Panc1 (cell line): ENCODE measurements at regions not wholly inside any gene's neighbourhood (a gene's known extent, or its start where the extent isn't known, plus 50 kb on each side); places are given as distances from the start of the nearest gene placed in this dataset.

Experiments
- POLR2AphosphoS5 ChIP-seq: IDR thresholded peaks from 2 replicates; pipeline ENCODE4 v1.6.1; 2012; ENCODE audit warnings: mild to moderate bottlenecking, low read depth, low read length, moderate library complexity
- SIN3A ChIP-seq: IDR thresholded peaks from 2 replicates; pipeline ENCODE4 v1.6.1; 2012; ENCODE audit warnings: low read depth, mild to moderate bottlenecking, low read length, moderate library complexity, borderline replicate concordance; ENCODE audit not compliant: insufficient read depth
- TF ChIP-seq, protein P1 (sequence below): fragments of 450-650 bp; IDR thresholded peaks from 2 replicates; pipeline ENCODE4 v1.5.1; 2017; ENCODE audit warnings: mild to moderate bottlenecking

DNA sequence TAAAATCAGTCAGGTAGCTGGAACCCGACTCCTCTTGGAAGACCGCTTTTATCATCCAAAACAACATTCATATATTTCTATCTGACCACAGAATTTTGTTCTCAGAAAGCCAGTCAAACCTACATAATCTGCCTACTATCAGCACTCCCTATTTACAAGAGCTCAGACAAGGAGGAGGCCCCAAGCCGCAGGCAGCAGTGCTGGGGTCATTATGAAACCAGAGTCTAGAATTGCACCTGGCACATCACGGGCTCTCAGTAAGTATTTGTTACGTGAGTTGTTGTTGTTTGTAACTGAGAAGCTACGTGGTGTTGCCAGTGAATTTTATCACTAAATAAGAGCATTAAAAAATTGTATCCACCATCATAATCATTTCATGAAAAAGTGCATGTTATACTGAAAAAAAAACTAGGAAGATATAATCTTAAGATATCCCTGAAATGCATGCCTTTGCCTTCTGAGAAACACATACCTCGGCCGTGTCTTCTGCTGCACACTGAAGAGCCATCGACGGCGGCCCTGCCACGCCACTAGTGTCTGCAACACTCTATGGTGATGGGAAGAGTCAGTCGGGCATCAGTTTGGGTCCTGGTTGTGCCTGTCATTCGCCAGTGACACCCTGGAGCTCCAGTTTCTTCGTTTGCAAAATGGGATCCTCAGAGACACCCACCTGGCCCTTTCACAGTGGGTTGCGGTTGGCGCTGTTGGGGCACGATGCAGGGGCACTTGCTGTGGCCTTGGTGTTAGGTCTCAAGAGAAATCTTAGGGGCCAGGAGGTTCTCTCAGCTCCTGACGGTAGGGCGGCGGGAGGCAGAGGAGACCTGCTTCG, 505.9 kb downstream of the EIPR1 start:
- no peak for TF ChIP-seq POLR2AphosphoS5
- TF ChIP-seq, protein P1, sequence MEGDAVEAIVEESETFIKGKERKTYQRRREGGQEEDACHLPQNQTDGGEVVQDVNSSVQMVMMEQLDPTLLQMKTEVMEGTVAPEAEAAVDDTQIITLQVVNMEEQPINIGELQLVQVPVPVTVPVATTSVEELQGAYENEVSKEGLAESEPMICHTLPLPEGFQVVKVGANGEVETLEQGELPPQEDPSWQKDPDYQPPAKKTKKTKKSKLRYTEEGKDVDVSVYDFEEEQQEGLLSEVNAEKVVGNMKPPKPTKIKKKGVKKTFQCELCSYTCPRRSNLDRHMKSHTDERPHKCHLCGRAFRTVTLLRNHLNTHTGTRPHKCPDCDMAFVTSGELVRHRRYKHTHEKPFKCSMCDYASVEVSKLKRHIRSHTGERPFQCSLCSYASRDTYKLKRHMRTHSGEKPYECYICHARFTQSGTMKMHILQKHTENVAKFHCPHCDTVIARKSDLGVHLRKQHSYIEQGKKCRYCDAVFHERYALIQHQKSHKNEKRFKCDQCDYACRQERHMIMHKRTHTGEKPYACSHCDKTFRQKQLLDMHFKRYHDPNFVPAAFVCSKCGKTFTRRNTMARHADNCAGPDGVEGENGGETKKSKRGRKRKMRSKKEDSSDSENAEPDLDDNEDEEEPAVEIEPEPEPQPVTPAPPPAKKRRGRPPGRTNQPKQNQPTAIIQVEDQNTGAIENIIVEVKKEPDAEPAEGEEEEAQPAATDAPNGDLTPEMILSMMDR: no peak
- TF ChIP-seq SIN3A: no peak
